K562 (cell line): ENCODE measurements at regions not wholly inside any gene's neighbourhood (a gene's known extent, or its start where the extent isn't known, plus 50 kb on each side); places are given as distances from the start of the nearest gene placed in this dataset.

Experiments used
- ATAC-seq: fragments of 200-7000 bp; cut with Tn5 transposase; 3 replicates; pipeline ENCODE4 v1.9.1; 2020; ENCODE audit warnings: moderate library complexity
- BruUV-seq: library from RNA; stranded (reverse); fragments of 400-500 nt; replicated peaks from 2 replicates; lab custom pipeline; 2021; lab: Mats Ljungman, UMichigan
- CTCF ChIA-PET: fragments of 300-600 bp; formaldehyde crosslinking; extraction: SDS; loops from one replicate; lab custom pipeline; 2021; ENCODE audit warnings: low intra/inter-chr PET ratio; lab: Yijun Ruan, JAX
- POLR2A ChIA-PET: fragments of 300-600, 350-650 bp; sonication (Branson Sonifier 250); formaldehyde crosslinking; extraction: SDS; loops from one replicate; lab custom pipeline; 2021; ENCODE audit warnings: antibody characterized with exemption, inconsistent platforms; lab: Yijun Ruan, JAX
- DNase-seq, 4 experiments: peaks; one replicate each; pipeline versions ENCODE4 v3.0.0 to v3.0.0-alpha.2; 2011 to 2018; ENCODE audit warnings: low spot score in 3 of 4, mixed read lengths in 3 of 4; ENCODE audit errors: extremely low read depth in 1 of 4
- FAIRE-seq: peaks from 2 replicates; lab custom pipeline; 2011; peaks lifted over from hg19 to GRCh38; lab: Jason Lieb, UNC
- H2AFZ ChIP-seq: 2 replicates; pipeline ENCODE4 v1.6.0; 2011; ENCODE audit warnings: low read depth, low read length, control low read depth, inconsistent platforms
- H3K27ac ChIP-seq: fragments of 200-600 bp; 3 replicates; pipeline ENCODE4 v1.8.0; 2011; ENCODE audit warnings: low read depth, mild to moderate bottlenecking, control low read depth, inconsistent platforms, low read length, moderate library complexity, mixed read lengths; ENCODE audit errors: extremely low read depth
- H3K27me3 ChIP-seq, 2 experiments: fragments of 300-600 bp in 1 of 2; 2 replicates in 1 of 2; 3 replicates in 1 of 2; pipeline versions ENCODE4 v1.6.0 to v1.8.0; 2011; ENCODE audit warnings: inconsistent platforms in 2 of 2, low read length in 2 of 2, mild to moderate bottlenecking in 1 of 2, mixed read lengths in 1 of 2, moderate library complexity in 1 of 2; ENCODE audit not compliant: control insufficient read depth in 2 of 2, insufficient read depth in 2 of 2
- H3K36me3 ChIP-seq: fragments of 300-600 bp; 3 replicates; pipeline ENCODE4 v1.8.0; 2011; ENCODE audit warnings: mild to moderate bottlenecking, low read length, inconsistent platforms; ENCODE audit not compliant: control insufficient read depth, insufficient read depth
- H3K4me1 ChIP-seq, 2 experiments: fragments of 200-600 bp in 1 of 2; replicated peaks in 1 of 2; 2 replicates in 1 of 2; 3 replicates in 1 of 2; pipeline versions ENCODE4 v1.5.1 to v1.8.0; 2011; ENCODE audit warnings: inconsistent platforms in 2 of 2, low read length in 2 of 2, mild to moderate bottlenecking in 1 of 2, mixed read lengths in 1 of 2, moderate library complexity in 1 of 2; ENCODE audit not compliant: control insufficient read depth in 2 of 2, insufficient read depth in 2 of 2
- H3K4me2 ChIP-seq: 2 replicates; pipeline ENCODE4 v1.6.1; 2011; ENCODE audit warnings: low read length, control low read depth, inconsistent platforms, mixed read lengths; ENCODE audit not compliant: insufficient read depth
- H3K4me3 ChIP-seq: fragments of 200-600 bp; sonication (generic), shearing (Covaris generic); 2 replicates; pipeline ENCODE4 v1.5.1; 2016; ENCODE audit warnings: control low read depth, inconsistent platforms
- H3K79me2 ChIP-seq: fragments of 200-600 bp; 3 replicates; pipeline ENCODE4 v1.8.0; 2011; ENCODE audit warnings: low read length, inconsistent platforms; ENCODE audit not compliant: control insufficient read depth, insufficient read depth
- H3K9ac ChIP-seq, 2 experiments: 2 replicates each; pipeline versions ENCODE4 v1.6.0 to v1.6.1; 2011; ENCODE audit warnings: low read depth in 2 of 2, low read length in 2 of 2, control low read depth in 1 of 2, inconsistent platforms in 1 of 2, mild to moderate bottlenecking in 1 of 2, mixed read lengths in 1 of 2; ENCODE audit not compliant: insufficient read depth in 1 of 2
- H3K9me1 ChIP-seq: one replicate; pipeline ENCODE4 v1.6.0; 2011; ENCODE audit warnings: inconsistent platforms, mild to moderate bottlenecking, low read length, moderate library complexity; ENCODE audit not compliant: control insufficient read depth, insufficient read depth
- H3K9me3 ChIP-seq: replicated peaks from 2 replicates; pipeline ENCODE4 v1.5.1; 2011; ENCODE audit warnings: low read depth, low read length, inconsistent platforms; ENCODE audit not compliant: control insufficient read depth, insufficient read depth
- H4K20me1 ChIP-seq: replicated peaks from 2 replicates; pipeline ENCODE4 v1.6.1; 2011; ENCODE audit warnings: low read length, inconsistent platforms, mixed read lengths; ENCODE audit not compliant: control insufficient read depth, insufficient read depth
- DMBX1 ChIP-seq: fragments of 250-450 bp; sonication (Bioruptor Pico); IDR thresholded peaks from 2 replicates; pipeline ENCODE4 v1.8.0; 2022; ENCODE audit warnings: inconsistent platforms, mild to moderate bottlenecking, moderate library complexity, borderline replicate concordance
- FIP1L1 ChIP-seq: fragments of 200-400 bp; formaldehyde crosslinking; IDR thresholded peaks from 2 replicates; pipeline ENCODE4 v1.6.1; 2018; ENCODE audit warnings: mild to moderate bottlenecking, low read depth, low read length; ENCODE audit not compliant: poor library complexity, severe bottlenecking
- MTA1 ChIP-seq: fragments of 450-650 bp; IDR thresholded peaks from 2 replicates; pipeline ENCODE4 v1.6.1; 2017; ENCODE audit warnings: borderline replicate concordance
- NFIC ChIP-seq: fragments of 450-650 bp; IDR thresholded peaks from 2 replicates; pipeline ENCODE4 v1.6.1; 2017; ENCODE audit warnings: mild to moderate bottlenecking, inconsistent platforms
- NFIX ChIP-seq: fragments of 250-450 bp; sonication (Bioruptor Pico); IDR thresholded peaks from 2 replicates; pipeline ENCODE4 v1.4.0; 2020; ENCODE audit warnings: low read depth, mild to moderate bottlenecking, moderate library complexity
- TBP ChIP-seq: optimal IDR thresholded peaks from 2 replicates; pipeline ENCODE3; 2011; ENCODE audit warnings: low read depth, low read length, improper control_type of control experiment
- WGBS: fragments of 100-300 bp; shearing (Covaris generic); methylation state at CpG from one replicate; pipeline ENCODE4 v1.1.6; 2016; ENCODE audit warnings: low coverage, mixed read lengths; ENCODE audit not compliant: insufficient coverage; ENCODE audit errors: missing lambda C conversion rate; 5-methylcytosine and 5-hydroxymethylcytosine counted together
- in situ Hi-C: fragments of 300-500 bp; cut with MboI; formaldehyde crosslinking; loops from 4 replicates; pipeline ENCODE4 v1.15.0; 2018; ENCODE audit warnings: inconsistent platforms, mixed read lengths
- intact Hi-C: fragments of 100-400 bp; cut with micrococcal nuclease; formaldehyde crosslinking; loops from 2 replicates; pipeline ENCODE4 v1.14.2; 2022
- TF ChIP-seq, protein P1 (sequence below): fragments of 200-800 bp; sonication (Bioruptor generic); IDR thresholded peaks from 2 replicates; pipeline ENCODE4 v1.6.1; 2016; ENCODE audit warnings: missing genetic modification characterization, missing compliant biosample characterization
- TF ChIP-seq, protein P2 (sequence below): fragments of 450-650 bp; formaldehyde crosslinking; conservative IDR thresholded peaks from 2 replicates; pipeline ENCODE4 v1.4.0; 2022; ENCODE audit warnings: mild to moderate bottlenecking, missing genetic modification characterization

GRCh38 chr2:19673213-19673791 is 228.5 kb downstream of the TTC32 start:
- WGBS = under 1% methylated on average over 11 of the region's 11 CpGs
- TF ChIP-seq DMBX1 (CRISPR knock-in tag) (no peak), NFIC (peak; percentile 94), NFIX (CRISPR knock-in tag) (peak; percentile 73)
- DNase-seq (peak in 1 of 4 experiments; percentile 3), ATAC-seq (no peak), FAIRE-seq (no peak)
- intact Hi-C loops (no loop called here), in situ Hi-C loops (no loop called here)
- CTCF ChIA-PET = no interaction called here
- no peaks in the 10 kb centered on the region for H3K36me3 ChIP-seq
- POLR2A ChIA-PET = interaction anchor here (0.6 kb wide), 2 partner anchors 9 to 1148 kb away, joined by 3 read pairs; no protein-coding TSS in a partner anchor
- H3K4me1 ChIP-seq = no peaks in the 10 kb centered on the region
- no TSS peak for BruUV-seq
- H3K27ac ChIP-seq = no peak overlapping the region
- H3K4me2 ChIP-seq = no peak overlapping the region
- no peaks in the 10 kb centered on the region for H3K79me2 ChIP-seq
- peaks cover 0 to 35% of the 10 kb centered on the region in 2 experiments; a peak in 3 of 5 replicates for H3K27me3 ChIP-seq
- no peak overlapping the region for H3K9ac ChIP-seq
- H4K20me1 ChIP-seq = no peaks in the 10 kb centered on the region
- no peak overlapping the region for H2AFZ ChIP-seq
- no peaks in the 10 kb centered on the region for H3K9me3 ChIP-seq
- no peak overlapping the region for H3K4me3 ChIP-seq
- no peaks in the 10 kb centered on the region for H3K9me1 ChIP-seq

- CTCF ChIA-PET = no interaction called here
Observed at GRCh38 chr2:19671916-19672315, 229.9 kb downstream of the TTC32 start.

More at GRCh38 chr2:19671916-19672315, 229.9 kb downstream of the TTC32 start:
- POLR2A ChIA-PET = interaction anchor here (0.6 kb wide), 1 partner anchor 18 kb away, joined by 3 read pairs; no protein-coding TSS in a partner anchor
- no peaks in the 10 kb centered on the region for H3K4me1 ChIP-seq
- ATAC-seq = no peak
- H3K27me3 ChIP-seq = peaks cover 0 to 31% of the 10 kb centered on the region in 2 experiments; a peak in 3 of 5 replicates
- no peak overlapping the region for H3K4me3 ChIP-seq
- H3K79me2 ChIP-seq = no peaks in the 10 kb centered on the region
- TF ChIP-seq TBP (no peak), FIP1L1 (no peak), MTA1 (no peak)
- TF ChIP-seq, protein P1, sequence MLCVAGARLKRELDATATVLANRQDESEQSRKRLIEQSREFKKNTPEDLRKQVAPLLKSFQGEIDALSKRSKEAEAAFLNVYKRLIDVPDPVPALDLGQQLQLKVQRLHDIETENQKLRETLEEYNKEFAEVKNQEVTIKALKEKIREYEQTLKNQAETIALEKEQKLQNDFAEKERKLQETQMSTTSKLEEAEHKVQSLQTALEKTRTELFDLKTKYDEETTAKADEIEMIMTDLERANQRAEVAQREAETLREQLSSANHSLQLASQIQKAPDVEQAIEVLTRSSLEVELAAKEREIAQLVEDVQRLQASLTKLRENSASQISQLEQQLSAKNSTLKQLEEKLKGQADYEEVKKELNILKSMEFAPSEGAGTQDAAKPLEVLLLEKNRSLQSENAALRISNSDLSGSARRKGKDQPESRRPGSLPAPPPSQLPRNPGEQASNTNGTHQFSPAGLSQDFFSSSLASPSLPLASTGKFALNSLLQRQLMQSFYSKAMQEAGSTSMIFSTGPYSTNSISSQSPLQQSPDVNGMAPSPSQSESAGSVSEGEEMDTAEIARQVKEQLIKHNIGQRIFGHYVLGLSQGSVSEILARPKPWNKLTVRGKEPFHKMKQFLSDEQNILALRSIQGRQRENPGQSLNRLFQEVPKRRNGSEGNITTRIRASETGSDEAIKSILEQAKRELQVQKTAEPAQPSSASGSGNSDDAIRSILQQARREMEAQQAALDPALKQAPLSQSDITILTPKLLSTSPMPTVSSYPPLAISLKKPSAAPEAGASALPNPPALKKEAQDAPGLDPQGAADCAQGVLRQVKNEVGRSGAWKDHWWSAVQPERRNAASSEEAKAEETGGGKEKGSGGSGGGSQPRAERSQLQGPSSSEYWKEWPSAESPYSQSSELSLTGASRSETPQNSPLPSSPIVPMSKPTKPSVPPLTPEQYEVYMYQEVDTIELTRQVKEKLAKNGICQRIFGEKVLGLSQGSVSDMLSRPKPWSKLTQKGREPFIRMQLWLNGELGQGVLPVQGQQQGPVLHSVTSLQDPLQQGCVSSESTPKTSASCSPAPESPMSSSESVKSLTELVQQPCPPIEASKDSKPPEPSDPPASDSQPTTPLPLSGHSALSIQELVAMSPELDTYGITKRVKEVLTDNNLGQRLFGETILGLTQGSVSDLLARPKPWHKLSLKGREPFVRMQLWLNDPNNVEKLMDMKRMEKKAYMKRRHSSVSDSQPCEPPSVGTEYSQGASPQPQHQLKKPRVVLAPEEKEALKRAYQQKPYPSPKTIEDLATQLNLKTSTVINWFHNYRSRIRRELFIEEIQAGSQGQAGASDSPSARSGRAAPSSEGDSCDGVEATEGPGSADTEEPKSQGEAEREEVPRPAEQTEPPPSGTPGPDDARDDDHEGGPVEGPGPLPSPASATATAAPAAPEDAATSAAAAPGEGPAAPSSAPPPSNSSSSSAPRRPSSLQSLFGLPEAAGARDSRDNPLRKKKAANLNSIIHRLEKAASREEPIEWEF (CRISPR knock-in tag) = no peak
- TF ChIP-seq, protein P2, sequence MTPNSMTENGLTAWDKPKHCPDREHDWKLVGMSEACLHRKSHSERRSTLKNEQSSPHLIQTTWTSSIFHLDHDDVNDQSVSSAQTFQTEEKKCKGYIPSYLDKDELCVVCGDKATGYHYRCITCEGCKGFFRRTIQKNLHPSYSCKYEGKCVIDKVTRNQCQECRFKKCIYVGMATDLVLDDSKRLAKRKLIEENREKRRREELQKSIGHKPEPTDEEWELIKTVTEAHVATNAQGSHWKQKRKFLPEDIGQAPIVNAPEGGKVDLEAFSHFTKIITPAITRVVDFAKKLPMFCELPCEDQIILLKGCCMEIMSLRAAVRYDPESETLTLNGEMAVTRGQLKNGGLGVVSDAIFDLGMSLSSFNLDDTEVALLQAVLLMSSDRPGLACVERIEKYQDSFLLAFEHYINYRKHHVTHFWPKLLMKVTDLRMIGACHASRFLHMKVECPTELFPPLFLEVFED (CRISPR knock-in tag) = no peak
- TF ChIP-seq, all 486 proteins: peak for 0
- intact Hi-C loops (no loop called here), in situ Hi-C loops (no loop called here)
- DNase-seq (no peak), FAIRE-seq (no peak)
- H3K27ac ChIP-seq = no peak overlapping the region
- no peak overlapping the region for H3K4me2 ChIP-seq
- no peaks in the 10 kb centered on the region for H3K36me3 ChIP-seq
- H2AFZ ChIP-seq = no peak overlapping the region
- H4K20me1 ChIP-seq = no peaks in the 10 kb centered on the region
- H3K9me1 ChIP-seq = no peaks in the 10 kb centered on the region
- no peaks in the 10 kb centered on the region for H3K9me3 ChIP-seq
- H3K9ac ChIP-seq = no peak overlapping the region
- BruUV-seq = no TSS peak
- 1% methylated on average over 4 of the region's 4 CpGs for WGBS
